Kidney (tissue), 13 donors: ENCODE measurements at regions not wholly inside any gene's neighbourhood (a gene's known extent, or its start where the extent isn't known, plus 50 kb on each side); places are given as distances from the start of the nearest gene placed in this dataset.

ENCODE experiments used
- DNase-seq, 5 donors: peaks; one replicate each; pipeline ENCODE4 v3.0.0-alpha.2; 2013 to 2020
- FAIRE-seq: peaks from 2 replicates; lab custom pipeline; 2012; peaks lifted over from hg19 to GRCh38; lab: Jason Lieb, UNC
- H3K27ac ChIP-seq, 2 donors: one replicate each; pipeline ENCODE4 v1.7.0; 2013; ENCODE audit warnings: low read depth in 2 of 2, low read length in 2 of 2, inconsistent platforms in 1 of 2
- H3K27me3 ChIP-seq: one replicate; pipeline ENCODE4 v1.7.1; 2013; ENCODE audit warnings: low read length, inconsistent platforms; ENCODE audit not compliant: control insufficient read depth, insufficient read depth
- H3K36me3 ChIP-seq, 3 donors: one replicate each; pipeline versions ENCODE4 v1.7.0 to v1.7.1; 2013; ENCODE audit warnings: low read length in 3 of 3, control low read depth in 1 of 3, inconsistent platforms in 1 of 3; ENCODE audit not compliant: insufficient read depth in 3 of 3, control insufficient read depth in 2 of 3
- H3K4me1 ChIP-seq, 3 donors: one replicate each; pipeline versions ENCODE4 v1.7.0 to v1.7.1; 2013; ENCODE audit warnings: low read length in 3 of 3, inconsistent platforms in 1 of 3, low read depth in 1 of 3; ENCODE audit not compliant: control insufficient read depth in 2 of 3, insufficient read depth in 2 of 3
- H3K4me3 ChIP-seq, 3 donors: one replicate each; pipeline versions ENCODE4 v1.7.0 to v1.8.1; 2013; ENCODE audit warnings: low read length in 3 of 3, control low read depth in 1 of 3, inconsistent platforms in 1 of 3
- H3K9ac ChIP-seq, 3 donors: one replicate each; pipeline versions ENCODE4 v1.7.0 to v1.7.1; 2013; ENCODE audit warnings: low read length in 3 of 3, control low read depth in 1 of 3, inconsistent platforms in 1 of 3
- H3K9me3 ChIP-seq, 3 donors: one replicate each; pipeline versions ENCODE4 v1.7.0 to v1.7.1; 2013; ENCODE audit warnings: low read length in 3 of 3, control low read depth in 1 of 3, inconsistent platforms in 1 of 3; ENCODE audit not compliant: control insufficient read depth in 2 of 3, insufficient read depth in 1 of 3
- CTCF ChIP-seq: IDR thresholded peaks from 3 replicates; pipeline ENCODE4 v1.5.1; 2012; ENCODE audit warnings: mild to moderate bottlenecking, moderate library complexity, borderline replicate concordance; ENCODE audit not compliant: insufficient read depth; ENCODE audit errors: extremely low read depth
- intact Hi-C: fragments of 100-400 bp; cut with DNase I; formaldehyde crosslinking; loops from one replicate; pipeline ENCODE4 v1.11.1; 2022
- donor health status: control.
- donor health status: control.
- donor health status: control.
- donor health status: control.
- donor health status: control.
- donor health status: DM: yes; HTN: yes; CAD: no.
- donor health status: Normal renal cell carcinoma (clear cell type).

DNA sequence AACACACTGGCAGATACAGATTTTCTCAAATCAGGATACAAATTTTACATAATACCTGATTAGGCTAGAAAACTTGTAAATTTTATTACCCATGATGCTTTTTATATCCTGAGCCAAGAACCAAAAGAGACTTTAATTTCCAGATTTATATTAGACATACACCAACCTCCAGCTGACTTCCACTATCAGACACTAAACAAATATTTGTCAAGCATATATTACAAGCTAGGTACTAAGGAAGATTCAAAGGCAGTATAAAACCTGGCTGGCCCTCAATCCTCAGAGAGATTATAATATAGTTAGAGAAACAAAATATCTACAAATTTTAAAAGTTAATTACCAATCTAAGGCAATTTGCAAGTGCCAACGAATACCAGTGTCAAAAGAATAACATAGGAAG is 357.8 kb upstream of the F9 start:
- intact Hi-C loops = no loop called here
- Histone ChIP-seq H3K9ac (no peak overlapping the region), H3K9me3 (no peaks in the 10 kb centered on the region), H3K27ac (no peak overlapping the region), H3K27me3 (no peaks in the 10 kb centered on the region), H3K4me3 (no peak overlapping the region), H3K36me3 (no peaks in the 10 kb centered on the region), H3K4me1 (no peaks in the 10 kb centered on the region)
- TF ChIP-seq CTCF = no peak
- DNase-seq = no peak
- no peak for FAIRE-seq

DNA sequence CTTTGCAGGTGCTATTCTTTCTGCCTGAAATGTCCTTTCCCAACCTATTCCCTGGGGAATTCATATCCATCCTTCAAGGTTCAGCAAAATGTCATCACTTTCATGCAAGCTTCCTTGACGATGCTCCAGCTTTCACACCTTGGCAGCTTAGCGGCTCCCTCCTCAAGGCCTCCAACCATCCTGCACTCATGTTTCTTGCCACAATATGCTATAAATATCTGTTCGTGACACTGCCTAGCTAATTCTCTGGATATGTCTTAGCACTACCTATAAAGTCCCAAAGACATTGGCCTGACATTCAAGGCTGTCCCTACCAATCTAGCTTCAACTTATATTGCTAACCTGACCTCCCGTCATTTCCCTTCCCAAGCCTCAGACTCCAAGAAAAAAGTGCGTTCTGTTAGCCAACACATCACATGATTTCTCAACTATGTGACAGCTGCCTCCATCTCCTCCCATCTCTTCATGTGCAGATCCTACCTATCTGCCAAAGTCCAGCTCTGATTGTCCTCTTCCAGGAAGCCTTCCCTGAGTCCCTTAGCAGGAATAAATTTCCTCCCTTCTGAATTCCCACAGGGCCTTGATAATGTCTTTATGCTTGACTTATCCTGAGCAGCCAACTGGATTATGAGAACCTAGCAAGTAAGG is 359.9 kb upstream of the F9 start:
- Histone ChIP-seq H3K27me3 (no peaks in the 10 kb centered on the region), H3K4me3 (no peak overlapping the region), H3K9ac (no peak overlapping the region), H3K4me1 (no peaks in the 10 kb centered on the region), H3K36me3 (no peaks in the 10 kb centered on the region), H3K9me3 (no peaks in the 10 kb centered on the region), H3K27ac (no peak overlapping the region)
- intact Hi-C loops = no loop called here
- peak in 1 of 5 donors; percentile 7 for DNase-seq
- FAIRE-seq = no peak
- TF ChIP-seq CTCF = no peak

- DNase-seq (no peak), FAIRE-seq (no peak)
- Histone ChIP-seq H3K4me1 (no peaks in the 10 kb centered on the region), H3K9me3 (no peaks in the 10 kb centered on the region), H3K27me3 (no peaks in the 10 kb centered on the region), H3K27ac (no peak overlapping the region), H3K36me3 (no peaks in the 10 kb centered on the region), H3K4me3 (no peak overlapping the region), H3K9ac (no peak overlapping the region)
- intact Hi-C loops = no loop called here
- no peak for TF ChIP-seq CTCF
Measured at GRCh38 chrX:139167282-139167681, 363.3 kb upstream of the F9 start.

DNA sequence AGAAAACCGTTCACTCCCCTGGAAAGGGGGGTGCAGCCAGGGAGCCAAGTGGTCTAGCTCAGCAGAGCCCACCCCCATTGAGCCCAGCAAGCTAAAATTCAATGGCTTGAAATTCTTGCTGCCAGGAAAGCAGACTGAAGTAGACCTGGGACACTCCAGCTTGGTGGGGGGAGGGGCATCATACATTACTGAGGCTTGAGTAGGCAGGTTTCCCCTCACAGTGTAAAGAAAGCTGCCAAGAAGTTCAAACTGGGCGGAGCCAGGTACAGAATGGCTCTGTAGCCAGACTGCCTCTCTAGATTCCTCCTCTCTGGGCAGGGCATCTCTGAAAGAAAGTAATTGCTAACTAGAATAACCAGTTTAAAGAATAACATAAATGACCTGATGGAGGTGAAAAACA is 372.3 kb upstream of the F9 start:
- no peak overlapping the region for H3K4me3 ChIP-seq
- H3K4me1 ChIP-seq = no peaks in the 10 kb centered on the region
- H3K36me3 ChIP-seq = no peaks in the 10 kb centered on the region
- intact Hi-C loops = no loop called here
- no peaks in the 10 kb centered on the region for H3K27me3 ChIP-seq
- no peak overlapping the region for H3K9ac ChIP-seq
- H3K27ac ChIP-seq = no peak overlapping the region
- H3K9me3 ChIP-seq = no peaks in the 10 kb centered on the region
- no peak for TF ChIP-seq CTCF
- FAIRE-seq (peak; percentile 89), DNase-seq (peak; percentile 11 to 64 (median 26))
